ENCODE measurements at regions not wholly inside any gene's neighbourhood (a gene's known extent, or its start where the extent isn't known, plus 50 kb on each side); places are given as distances from the start of the nearest gene placed in this dataset.
"Not testable (repeated sequence)": the region's sequence is repeated elsewhere in the genome, so short reads cannot be mapped to it uniquely, and the experiment has no call there.

- H3K9me3 ChIP-seq = no peaks in the 10 kb centered on the region
- no peaks in the 10 kb centered on the region for H3K36me3 ChIP-seq
- H3K27ac ChIP-seq = no peak overlapping the region
- no peaks in the 10 kb centered on the region for H3K27me3 ChIP-seq
- TF ChIP-seq EP300 (IDR thresholded peaks at IDR 0.05) = no peak
- no peak for TF ChIP-seq POLR2A (IDR thresholded peaks at IDR 0.05)
- TF ChIP-seq, protein P1, sequence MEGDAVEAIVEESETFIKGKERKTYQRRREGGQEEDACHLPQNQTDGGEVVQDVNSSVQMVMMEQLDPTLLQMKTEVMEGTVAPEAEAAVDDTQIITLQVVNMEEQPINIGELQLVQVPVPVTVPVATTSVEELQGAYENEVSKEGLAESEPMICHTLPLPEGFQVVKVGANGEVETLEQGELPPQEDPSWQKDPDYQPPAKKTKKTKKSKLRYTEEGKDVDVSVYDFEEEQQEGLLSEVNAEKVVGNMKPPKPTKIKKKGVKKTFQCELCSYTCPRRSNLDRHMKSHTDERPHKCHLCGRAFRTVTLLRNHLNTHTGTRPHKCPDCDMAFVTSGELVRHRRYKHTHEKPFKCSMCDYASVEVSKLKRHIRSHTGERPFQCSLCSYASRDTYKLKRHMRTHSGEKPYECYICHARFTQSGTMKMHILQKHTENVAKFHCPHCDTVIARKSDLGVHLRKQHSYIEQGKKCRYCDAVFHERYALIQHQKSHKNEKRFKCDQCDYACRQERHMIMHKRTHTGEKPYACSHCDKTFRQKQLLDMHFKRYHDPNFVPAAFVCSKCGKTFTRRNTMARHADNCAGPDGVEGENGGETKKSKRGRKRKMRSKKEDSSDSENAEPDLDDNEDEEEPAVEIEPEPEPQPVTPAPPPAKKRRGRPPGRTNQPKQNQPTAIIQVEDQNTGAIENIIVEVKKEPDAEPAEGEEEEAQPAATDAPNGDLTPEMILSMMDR (IDR thresholded peaks at IDR 0.05) = no peak
- 81 to 89% (median 83%) methylated on average over 6 of the region's 6 CpGs for WGBS, 3 donors
- DNase-seq = no peak
- H3K4me3 ChIP-seq = no peak overlapping the region
- intact Hi-C loops (cut with DNase I) = no loop called here
- no peaks in the 10 kb centered on the region for H3K4me1 ChIP-seq (ENCODE audit: insufficient read depth)
Observed at GRCh38 chr6:121791396-121792315, 356.2 kb downstream of the GJA1 start.

GRCh38 chr6:121794630-121795029, 359.2 kb downstream of the GJA1 start:
- 35 to 57% (median 42%) methylated on average over 2 of the region's 2 CpGs for WGBS, 3 donors
- H3K4me1 ChIP-seq (ENCODE audit: insufficient read depth) = no peaks in the 10 kb centered on the region
- no peak overlapping the region for H3K4me3 ChIP-seq
- no peaks in the 10 kb centered on the region for H3K36me3 ChIP-seq
- DNase-seq = no peak
- no peak overlapping the region for H3K27ac ChIP-seq
- no peaks in the 10 kb centered on the region for H3K27me3 ChIP-seq
- H3K9me3 ChIP-seq = no peaks in the 10 kb centered on the region
- intact Hi-C loops (cut with DNase I) = no loop called here
- TF ChIP-seq EP300 (IDR thresholded peaks at IDR 0.05) (no peak), POLR2A (IDR thresholded peaks at IDR 0.05) (no peak)
- TF ChIP-seq, protein P1 (IDR thresholded peaks at IDR 0.05) = no peak

- H3K4me1 ChIP-seq (ENCODE audit: insufficient read depth); H3K27ac ChIP-seq; DNase-seq; H3K4me3 ChIP-seq; H3K27me3 ChIP-seq; intact Hi-C loops (cut with DNase I); H3K9me3 ChIP-seq; H3K36me3 ChIP-seq: not testable (repeated sequence)
- 95 to 98% (median 96%) methylated on average over 6 of the region's 6 CpGs for WGBS, 3 donors
Observed at GRCh38 chr6:121797598-121797997, 362.2 kb downstream of the GJA1 start.

DNA sequence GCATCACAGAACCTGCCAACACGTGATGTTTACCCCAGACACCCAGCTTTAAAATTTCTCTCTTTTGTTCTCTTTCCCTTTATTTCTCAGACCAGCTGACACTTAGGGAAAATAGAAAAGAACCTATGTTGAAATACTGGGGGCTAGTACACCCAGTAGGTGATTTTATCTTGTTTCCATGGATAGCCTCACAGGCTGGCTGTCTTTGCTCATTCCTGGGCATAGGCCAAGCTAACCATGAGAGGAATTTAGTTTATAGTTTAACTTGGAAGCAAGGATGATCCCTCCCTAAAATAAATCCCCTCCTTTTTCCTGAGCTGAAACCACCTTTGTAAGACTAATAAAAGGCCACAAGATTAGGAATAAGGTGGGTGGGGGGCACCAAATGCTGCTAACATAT, 362.7 kb downstream of the GJA1 start:
- WGBS, 3 donors = 74 to 88% (median 79%) methylated on average over 1 of the region's 1 CpG
- H3K9me3 ChIP-seq; H3K4me3 ChIP-seq; intact Hi-C loops (cut with DNase I); H3K27me3 ChIP-seq; H3K4me1 ChIP-seq (ENCODE audit: insufficient read depth); DNase-seq; H3K36me3 ChIP-seq; H3K27ac ChIP-seq: not testable (repeated sequence)

GRCh38 chr6:121799574-121799973, 364.1 kb downstream of the GJA1 start:
- DNase-seq = no peak
- intact Hi-C loops (cut with DNase I) = no loop called here
- Histone ChIP-seq H3K9me3 (no peaks in the 10 kb centered on the region), H3K4me1 (ENCODE audit: insufficient read depth) (no peaks in the 10 kb centered on the region), H3K27ac (no peak overlapping the region), H3K27me3 (no peaks in the 10 kb centered on the region), H3K36me3 (no peaks in the 10 kb centered on the region), H3K4me3 (no peak overlapping the region)
- TF ChIP-seq POLR2A (IDR thresholded peaks at IDR 0.05) (no peak), EP300 (IDR thresholded peaks at IDR 0.05) (no peak)
- TF ChIP-seq, protein P1 (IDR thresholded peaks at IDR 0.05) = no peak

Data from ovary (tissue), 7 donors.